Upper lobe of left lung (tissue), 4 donors: ENCODE measurements at regions not wholly inside any gene's neighbourhood (a gene's known extent, or its start where the extent isn't known, plus 50 kb on each side); places are given as distances from the start of the nearest gene placed in this dataset.

Experiments
- CTCF ChIP-seq, 6 experiments: fragments of 450-650 bp in 4 of 6; fragments of 200-600 bp in 2 of 6; sonication (generic) in 2 of 6; IDR thresholded peaks; one replicate each; pipeline ENCODE4 v1.5.1; 2016 to 2019; ENCODE audit warnings: antibody characterized with exemption in 6 of 6
- EP300 ChIP-seq, 4 donors: sonication (generic); formaldehyde crosslinking; IDR thresholded peaks; one replicate each; pipeline ENCODE4 v1.5.1; 2017; ENCODE audit warnings: antibody characterized with exemption in 4 of 4, control low read depth in 2 of 4
- POLR2A ChIP-seq, 4 donors: fragments of 450-650 bp; IDR thresholded peaks; one replicate each; pipeline ENCODE4 v1.5.1; 2016 to 2017; ENCODE audit warnings: antibody characterized with exemption in 4 of 4, mild to moderate bottlenecking in 2 of 4
- POLR2AphosphoS5 ChIP-seq, 2 donors: sonication (generic); formaldehyde crosslinking; IDR thresholded peaks; one replicate each; pipeline ENCODE4 v1.5.1; 2017; ENCODE audit warnings: antibody characterized with exemption in 2 of 2

- no peak for TF ChIP-seq CTCF (IDR thresholded peaks at IDR 0.05)
- TF ChIP-seq POLR2A (IDR thresholded peaks at IDR 0.05) = no peak
- TF ChIP-seq EP300 (IDR thresholded peaks at IDR 0.05) = no peak
- no peak for TF ChIP-seq POLR2AphosphoS5 (IDR thresholded peaks at IDR 0.05)
These were observed 243.5 kb downstream of the NFKBIZ start for GRCh38 chr3:102092617-102093466.
